SK-N-SH treated with all-trans-retinoic acid at 6 μM for 48 hours (cell line): ENCODE measurements at regions not wholly inside any gene's neighbourhood (a gene's known extent, or its start where the extent isn't known, plus 50 kb on each side); places are given as distances from the start of the nearest gene placed in this dataset.

ENCODE experiments used
- ESRRG ChIP-seq: fragments of 250-450 bp; sonication (Bioruptor Pico); IDR thresholded peaks from 2 replicates; pipeline ENCODE4 v1.6.1; 2021; ENCODE audit warnings: mild to moderate bottlenecking
- RARB ChIP-seq: fragments of 250-450 bp; sonication (Bioruptor Pico); IDR thresholded peaks from 2 replicates; pipeline ENCODE4 v1.8.0; 2021; ENCODE audit warnings: mild to moderate bottlenecking, moderate library complexity
- ZC3H10 ChIP-seq: fragments of 250-450 bp; sonication (Bioruptor Pico); IDR thresholded peaks from 2 replicates; pipeline ENCODE4 v1.5.1; 2021; ENCODE audit warnings: mild to moderate bottlenecking, moderate library complexity
- ZFP30 ChIP-seq: fragments of 450-650 bp; formaldehyde crosslinking; IDR thresholded peaks from 2 replicates; pipeline ENCODE4 v1.5.0; 2022; ENCODE audit warnings: mild to moderate bottlenecking, moderate library complexity
- ZNF8 ChIP-seq: fragments of 450-650 bp; formaldehyde crosslinking; IDR thresholded peaks from 2 replicates; pipeline ENCODE4 v1.5.0; 2020; ENCODE audit warnings: mild to moderate bottlenecking, moderate library complexity
- TF ChIP-seq, protein P1 (sequence below): fragments of 250-450 bp; sonication (Bioruptor Pico); IDR thresholded peaks from 2 replicates; pipeline ENCODE4 v1.8.0; 2021; ENCODE audit warnings: low read depth, mild to moderate bottlenecking, moderate library complexity, borderline replicate concordance

DNA sequence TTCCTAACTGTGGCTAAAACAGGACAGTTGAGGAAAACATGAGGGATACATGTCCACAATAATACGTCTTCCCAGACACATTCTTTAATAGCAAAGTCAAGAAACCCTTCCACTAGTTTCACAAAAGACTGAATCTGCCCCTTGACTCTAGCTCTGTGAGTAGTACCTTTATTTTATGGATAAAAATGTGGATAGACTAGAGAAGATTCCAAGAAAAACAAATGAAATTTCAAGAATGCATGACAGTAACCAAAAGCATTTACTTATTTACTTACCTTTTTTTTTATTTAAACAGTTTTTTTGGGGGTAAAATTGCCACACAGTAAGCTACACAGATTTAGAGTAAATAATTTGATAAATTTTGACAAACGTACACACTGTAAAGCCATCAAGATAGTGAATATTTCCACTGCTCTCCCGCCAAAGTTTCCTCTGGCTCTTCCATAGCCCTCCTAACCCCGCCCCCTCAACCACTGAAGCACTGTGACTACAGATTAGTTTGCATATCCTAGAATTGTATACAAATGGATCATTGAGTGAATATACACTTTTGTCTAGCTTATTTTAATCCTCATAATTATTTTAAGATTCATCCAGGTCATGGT is 420.4 kb upstream of the ZMIZ1 start:
- no peak for TF ChIP-seq ESRRG (CRISPR knock-in tag)
- no peak for TF ChIP-seq RARB (CRISPR knock-in tag)
- TF ChIP-seq, protein P1, sequence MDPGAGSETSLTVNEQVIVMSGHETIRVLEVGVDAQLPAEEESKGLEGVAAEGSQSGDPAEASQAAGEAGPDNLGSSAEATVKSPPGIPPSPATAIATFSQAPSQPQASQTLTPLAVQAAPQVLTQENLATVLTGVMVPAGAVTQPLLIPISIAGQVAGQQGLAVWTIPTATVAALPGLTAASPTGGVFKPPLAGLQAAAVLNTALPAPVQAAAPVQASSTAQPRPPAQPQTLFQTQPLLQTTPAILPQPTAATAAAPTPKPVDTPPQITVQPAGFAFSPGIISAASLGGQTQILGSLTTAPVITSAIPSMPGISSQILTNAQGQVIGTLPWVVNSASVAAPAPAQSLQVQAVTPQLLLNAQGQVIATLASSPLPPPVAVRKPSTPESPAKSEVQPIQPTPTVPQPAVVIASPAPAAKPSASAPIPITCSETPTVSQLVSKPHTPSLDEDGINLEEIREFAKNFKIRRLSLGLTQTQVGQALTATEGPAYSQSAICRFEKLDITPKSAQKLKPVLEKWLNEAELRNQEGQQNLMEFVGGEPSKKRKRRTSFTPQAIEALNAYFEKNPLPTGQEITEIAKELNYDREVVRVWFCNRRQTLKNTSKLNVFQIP (CRISPR knock-in tag) = no peak
- TF ChIP-seq ZFP30 (CRISPR knock-in tag) = no peak
- TF ChIP-seq ZC3H10 (CRISPR knock-in tag) = no peak
- no peak for TF ChIP-seq ZNF8 (CRISPR knock-in tag)
